ENCODE measurements at regions not wholly inside any gene's neighbourhood (a gene's known extent, or its start where the extent isn't known, plus 50 kb on each side); places are given as distances from the start of the nearest gene placed in this dataset.

GRCh38 chr16:16797239-16797638, 418.3 kb downstream of the NPIPA7 start:
- no peak for DNase-seq

- no peak for DNase-seq
Measured at GRCh38 chr16:16798504-16798903, 419.6 kb downstream of the NPIPA7 start.

- DNase-seq: no peak
Measured at GRCh38 chr16:16805809-16806208, 426.9 kb downstream of the NPIPA7 start.

- DNase-seq: no peak
Measured at GRCh38 chr16:16815641-16816040, 436.7 kb downstream of the NPIPA7 start.

- no peak for DNase-seq
Measured at GRCh38 chr16:16817196-16817595, 438.3 kb downstream of the NPIPA7 start.

- DNase-seq: no peak
Measured at GRCh38 chr16:16821261-16821660, 442.3 kb downstream of the NPIPA7 start.

GRCh38 chr16:16828913-16829398, 450.0 kb downstream of the NPIPA7 start:
- DNase-seq: no peak

GRCh38 chr16:16830401-16830800, 451.5 kb downstream of the NPIPA7 start:
- DNase-seq: no peak

- no peak for DNase-seq
Measured at GRCh38 chr16:16830973-16831372, 452.0 kb downstream of the NPIPA7 start.

- no peak for DNase-seq
Measured at GRCh38 chr16:16833165-16833564, 454.2 kb downstream of the NPIPA7 start.

GRCh38 chr16:16850274-16850673, 471.3 kb downstream of the NPIPA7 start:
- no peak for DNase-seq

GRCh38 chr16:16857012-16857411, 478.1 kb downstream of the NPIPA7 start:
- no peak for DNase-seq

GRCh38 chr16:16857603-16858283, 478.8 kb downstream of the NPIPA7 start:
- DNase-seq: no peak

GRCh38 chr16:16861546-16861945, 482.6 kb downstream of the NPIPA7 start:
- DNase-seq: peak; percentile 2

- no peak for DNase-seq
Measured at GRCh38 chr16:16863672-16864071, 484.7 kb downstream of the NPIPA7 start.

GRCh38 chr16:16864536-16864935, 485.6 kb downstream of the NPIPA7 start:
- no peak for DNase-seq

GRCh38 chr16:16865374-16865773, 486.4 kb downstream of the NPIPA7 start:
- no peak for DNase-seq

- no peak for DNase-seq
Measured at GRCh38 chr16:16867973-16868372, 489.0 kb downstream of the NPIPA7 start.

- no peak for DNase-seq
Measured at GRCh38 chr16:16868727-16869126, 489.8 kb downstream of the NPIPA7 start.

- no peak for DNase-seq
Measured at GRCh38 chr16:16869746-16870145, 490.8 kb downstream of the NPIPA7 start.

GRCh38 chr16:16871196-16871595, 492.3 kb downstream of the NPIPA7 start:
- no peak for DNase-seq

- no peak for DNase-seq
Measured at GRCh38 chr16:16877061-16877460, 498.1 kb downstream of the NPIPA7 start.

GRCh38 chr16:16879567-16880251, 500.8 kb downstream of the NPIPA7 start:
- DNase-seq: no peak

GRCh38 chr16:16881814-16882213, 502.9 kb downstream of the NPIPA7 start:
- no peak for DNase-seq

- no peak for DNase-seq
Measured at GRCh38 chr16:16882766-16883165, 503.8 kb downstream of the NPIPA7 start.
